ENCODE measurements at regions not wholly inside any gene's neighbourhood (a gene's known extent, or its start where the extent isn't known, plus 50 kb on each side); places are given as distances from the start of the nearest gene placed in this dataset.

GRCh38 chr6:122285292-122285913 lies 114.0 kb upstream of the HSF2 start:
- DNase-seq = no peak
- TF ChIP-seq CTCF (IDR thresholded peaks at IDR 0.05) = no peak
- H3K27ac Mint-ChIP-seq = no peak overlapping the region
- ATAC-seq (ENCODE audit: low read depth) = no peak
- intact Hi-C loops (cut with micrococcal nuclease) = no loop called here
- no peaks in the 10 kb centered on the region for H3K4me1 Mint-ChIP-seq
- no peaks in the 10 kb centered on the region for H3K9me3 Mint-ChIP-seq
- H3K4me3 Mint-ChIP-seq = no peak overlapping the region
- no peaks in the 10 kb centered on the region for H3K27me3 Mint-ChIP-seq
- ChIA-PET CTCF (no interaction called here), POLR2A (no interaction called here)
- no peaks in the 10 kb centered on the region for H3K36me3 Mint-ChIP-seq (ENCODE audit: low read depth)

- no peaks in the 10 kb centered on the region for H3K36me3 Mint-ChIP-seq (ENCODE audit: low read depth)
- H3K27ac Mint-ChIP-seq = no peak overlapping the region
- no peaks in the 10 kb centered on the region for H3K9me3 Mint-ChIP-seq
- no peak for ATAC-seq (ENCODE audit: low read depth)
- intact Hi-C loops (cut with micrococcal nuclease) = no loop called here
- ChIA-PET CTCF (no interaction called here), POLR2A (no interaction called here)
- H3K4me3 Mint-ChIP-seq = no peak overlapping the region
- DNase-seq = no peak
- no peaks in the 10 kb centered on the region for H3K4me1 Mint-ChIP-seq
- TF ChIP-seq CTCF (IDR thresholded peaks at IDR 0.05) = no peak
- no peaks in the 10 kb centered on the region for H3K27me3 Mint-ChIP-seq
Measured at GRCh38 chr6:122286512-122286911, 112.9 kb upstream of the HSF2 start.

DNA sequence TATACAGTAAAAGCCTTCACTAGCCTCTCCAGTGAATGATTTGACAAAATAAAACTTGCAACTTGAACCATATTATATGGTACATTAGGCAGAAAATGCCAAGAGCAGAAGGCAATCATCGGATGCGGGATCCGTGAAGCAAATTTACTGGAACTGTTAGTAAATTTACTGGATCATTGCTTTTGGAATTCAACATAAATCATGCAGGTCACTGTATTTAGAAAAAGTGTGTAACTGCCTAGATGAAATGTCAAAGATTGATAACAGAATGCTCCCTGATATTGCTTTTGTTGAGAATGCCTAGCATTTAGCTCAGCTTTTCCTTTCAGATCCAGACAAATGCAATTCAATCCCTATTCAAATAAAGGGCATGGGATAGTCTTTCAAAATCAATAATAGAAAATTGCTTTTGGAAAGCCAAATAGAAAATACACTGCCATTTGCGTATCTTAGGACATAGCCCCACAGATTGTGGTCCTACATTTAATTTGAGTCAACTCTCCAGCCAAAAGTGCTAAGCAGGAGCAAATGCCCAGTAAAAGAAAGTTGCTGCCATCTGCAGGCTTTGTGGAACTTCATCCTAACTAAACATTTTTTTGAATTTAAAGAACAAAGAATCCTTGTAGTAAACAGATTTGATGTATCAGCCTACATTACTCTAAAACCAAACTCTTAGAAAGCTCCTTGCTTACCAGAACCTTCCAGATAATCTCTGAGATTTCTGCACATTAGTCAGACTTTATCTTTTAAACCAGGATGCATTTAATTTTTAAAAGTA lies 109.5 kb upstream of the HSF2 start:
- no peaks in the 10 kb centered on the region for H3K27me3 Mint-ChIP-seq
- DNase-seq (no peak), ATAC-seq (ENCODE audit: low read depth) (no peak)
- no peaks in the 10 kb centered on the region for H3K4me1 Mint-ChIP-seq
- ChIA-PET POLR2A (no interaction called here), CTCF (no interaction called here)
- TF ChIP-seq CTCF (IDR thresholded peaks at IDR 0.05) = no peak
- H3K9me3 Mint-ChIP-seq = no peaks in the 10 kb centered on the region
- intact Hi-C loops (cut with micrococcal nuclease) = no loop called here
- no peak overlapping the region for H3K27ac Mint-ChIP-seq
- no peak overlapping the region for H3K4me3 Mint-ChIP-seq
- H3K36me3 Mint-ChIP-seq (ENCODE audit: low read depth) = no peaks in the 10 kb centered on the region

DNA sequence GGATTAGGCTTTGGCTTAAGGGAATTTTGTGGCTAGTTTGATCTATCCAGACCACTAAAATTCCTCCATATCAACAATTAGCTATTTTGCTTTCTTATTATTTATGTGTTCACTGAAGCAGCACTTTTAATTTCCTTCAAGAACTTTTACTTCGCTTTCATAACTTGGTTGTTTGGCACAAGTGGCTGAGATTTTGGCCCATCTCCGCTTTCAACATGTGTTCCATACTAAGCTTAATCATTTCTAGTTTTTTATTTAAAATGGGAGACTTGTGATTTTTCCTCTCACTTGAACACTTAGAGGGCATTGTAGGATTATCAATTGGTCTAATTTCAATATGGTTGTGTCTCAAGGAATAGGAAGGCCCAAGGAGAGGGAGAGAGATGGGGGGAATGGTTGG lies 102.4 kb upstream of the HSF2 start:
- POLR2A ChIA-PET = no interaction called here
- TF ChIP-seq CTCF (IDR thresholded peaks at IDR 0.05) = no peak
- Mint-ChIP-seq H3K4me3 (no peak overlapping the region), H3K9me3 (no peaks in the 10 kb centered on the region), H3K4me1 (no peaks in the 10 kb centered on the region), H3K27me3 (no peaks in the 10 kb centered on the region), H3K36me3 (ENCODE audit: low read depth) (no peaks in the 10 kb centered on the region), H3K27ac (no peak overlapping the region)
- intact Hi-C loops (cut with micrococcal nuclease) = no loop called here
- DNase-seq = no peak
- no peak for ATAC-seq (ENCODE audit: low read depth)
- CTCF ChIA-PET = no interaction called here

- TF ChIP-seq CTCF (IDR thresholded peaks at IDR 0.05) = no peak
- H3K27ac Mint-ChIP-seq = no peak overlapping the region
- H3K4me3 Mint-ChIP-seq = no peak overlapping the region
- DNase-seq (no peak), ATAC-seq (ENCODE audit: low read depth) (no peak)
- intact Hi-C loops (cut with micrococcal nuclease) = no loop called here
- POLR2A ChIA-PET = no interaction called here
- no peaks in the 10 kb centered on the region for H3K36me3 Mint-ChIP-seq (ENCODE audit: low read depth)
- H3K27me3 Mint-ChIP-seq = no peaks in the 10 kb centered on the region
- peaks cover 4% of the 10 kb centered on the region for H3K9me3 Mint-ChIP-seq
- CTCF ChIA-PET = no interaction called here
- no peaks in the 10 kb centered on the region for H3K4me1 Mint-ChIP-seq
Measured at GRCh38 chr6:122302067-122302466, 97.4 kb upstream of the HSF2 start.

Data from activated B cell treated with CpG ODN at 0.5 μM for 24 hours (primary cell).